Transverse colon (tissue), 4 donors: ENCODE measurements at regions not wholly inside any gene's neighbourhood (a gene's known extent, or its start where the extent isn't known, plus 50 kb on each side); places are given as distances from the start of the nearest gene placed in this dataset.
"Not testable (repeated sequence)": the region's sequence is repeated elsewhere in the genome, so short reads cannot be mapped to it uniquely, and the experiment has no call there.

Experiments used
- DNase-seq: peaks from one replicate; pipeline ENCODE4 v3.0.0-alpha.2; 2019
- H3K27ac ChIP-seq, 4 donors: fragments of 200-600 bp; sonication (generic); 2 replicates each; pipeline ENCODE4 v1.5.1; 2016 to 2018; ENCODE audit warnings: inconsistent platforms in 4 of 4
- H3K27me3 ChIP-seq: fragments of 200-600 bp; sonication (generic); 2 replicates; pipeline ENCODE4 v1.5.1; 2017; ENCODE audit warnings: inconsistent platforms
- H3K36me3 ChIP-seq, 4 donors: fragments of 200-600 bp; sonication (generic); 2 replicates each; pipeline ENCODE4 v1.5.1; 2017 to 2019; ENCODE audit warnings: inconsistent platforms in 4 of 4
- H3K4me1 ChIP-seq, 4 donors: fragments of 200-600 bp; sonication (generic); 2 replicates each; pipeline ENCODE4 v1.5.1; 2017 to 2020; ENCODE audit warnings: inconsistent platforms in 4 of 4
- H3K4me3 ChIP-seq, 4 donors: fragments of 200-600 bp; sonication (generic); 1 replicate in 1 of 4; 2 replicates in 3 of 4; pipeline versions ENCODE4 v1.5.1 to v1.6.1; 2017 to 2019; ENCODE audit warnings: inconsistent platforms in 4 of 4
- H3K9me3 ChIP-seq, 2 donors: fragments of 200-600 bp; sonication (generic); 2 replicates each; pipeline ENCODE4 v1.5.1; 2017 to 2019; ENCODE audit warnings: inconsistent platforms in 2 of 2
- EP300 ChIP-seq: sonication (generic); formaldehyde crosslinking; IDR thresholded peaks from one replicate; pipeline ENCODE4 v1.6.1; 2017; ENCODE audit warnings: antibody characterized with exemption, low read depth
- POLR2A ChIP-seq: fragments of 450-650 bp; IDR thresholded peaks from one replicate; pipeline ENCODE4 v1.6.1; 2016; ENCODE audit warnings: antibody characterized with exemption, mild to moderate bottlenecking, moderate library complexity
- POLR2AphosphoS5 ChIP-seq, 3 donors: sonication (generic); formaldehyde crosslinking; IDR thresholded peaks; one replicate each; pipeline ENCODE4 v1.6.1; 2016; ENCODE audit warnings: antibody characterized with exemption in 3 of 3
- WGBS, 2 donors: methylation state at CpG; one replicate each; pipeline ENCODE4 v1.1.5; 2018; ENCODE audit warnings: low coverage in 1 of 2; 5-methylcytosine and 5-hydroxymethylcytosine counted together
- in situ Hi-C, 4 donors: fragments of 200-750 bp; cut with MboI; loops; one replicate each; pipeline versions ENCODE4 v1.15.0 to v1.15.1; 2017; ENCODE audit warnings: low sequenced_read_pairs in 3 of 4, low pct_ligation_motif_present in 1 of 4, low pct_unique_long_range_greater_than_20kb in 1 of 4
- intact Hi-C: fragments of 100-400 bp; cut with DNase I; formaldehyde crosslinking; loops from one replicate; pipeline ENCODE4 v1.15.1; 2023; ENCODE audit warnings: low total_unique reads
- TF ChIP-seq, protein P1 (sequence below), 5 experiments: fragments of 200-600 bp in 3 of 5; fragments of 450-650 bp in 2 of 5; sonication (generic) in 3 of 5; IDR thresholded peaks; 1 replicate in 2 of 5; 2 replicates in 3 of 5; pipeline ENCODE4 v1.5.1; 2016 to 2017; ENCODE audit warnings: antibody characterized with exemption in 5 of 5, inconsistent platforms in 3 of 5, mild to moderate bottlenecking in 2 of 5, moderate library complexity in 1 of 5

- no peak for DNase-seq
- no peak overlapping the region for H3K27ac ChIP-seq
- no peaks in the 10 kb centered on the region for H3K9me3 ChIP-seq
- peaks cover 5% of the 10 kb centered on the region for H3K27me3 ChIP-seq
- intact Hi-C loops (no loop called here), in situ Hi-C loops (no loop called here)
- H3K4me1 ChIP-seq = no peaks in the 10 kb centered on the region
- H3K36me3 ChIP-seq = no peaks in the 10 kb centered on the region
- no peak for TF ChIP-seq POLR2AphosphoS5 (IDR thresholded peaks at IDR 0.05)
- TF ChIP-seq POLR2A = no peak
- TF ChIP-seq, protein P1, sequence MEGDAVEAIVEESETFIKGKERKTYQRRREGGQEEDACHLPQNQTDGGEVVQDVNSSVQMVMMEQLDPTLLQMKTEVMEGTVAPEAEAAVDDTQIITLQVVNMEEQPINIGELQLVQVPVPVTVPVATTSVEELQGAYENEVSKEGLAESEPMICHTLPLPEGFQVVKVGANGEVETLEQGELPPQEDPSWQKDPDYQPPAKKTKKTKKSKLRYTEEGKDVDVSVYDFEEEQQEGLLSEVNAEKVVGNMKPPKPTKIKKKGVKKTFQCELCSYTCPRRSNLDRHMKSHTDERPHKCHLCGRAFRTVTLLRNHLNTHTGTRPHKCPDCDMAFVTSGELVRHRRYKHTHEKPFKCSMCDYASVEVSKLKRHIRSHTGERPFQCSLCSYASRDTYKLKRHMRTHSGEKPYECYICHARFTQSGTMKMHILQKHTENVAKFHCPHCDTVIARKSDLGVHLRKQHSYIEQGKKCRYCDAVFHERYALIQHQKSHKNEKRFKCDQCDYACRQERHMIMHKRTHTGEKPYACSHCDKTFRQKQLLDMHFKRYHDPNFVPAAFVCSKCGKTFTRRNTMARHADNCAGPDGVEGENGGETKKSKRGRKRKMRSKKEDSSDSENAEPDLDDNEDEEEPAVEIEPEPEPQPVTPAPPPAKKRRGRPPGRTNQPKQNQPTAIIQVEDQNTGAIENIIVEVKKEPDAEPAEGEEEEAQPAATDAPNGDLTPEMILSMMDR (IDR thresholded peaks at IDR 0.05) = no peak
- no peak for TF ChIP-seq EP300
- no peak overlapping the region for H3K4me3 ChIP-seq
- WGBS, 2 donors = 68 to 76% methylated on average over 5 of the region's 5 CpGs
Observed at GRCh38 chr21:35982717-35983116, 77.6 kb downstream of the SETD4 start.

DNA sequence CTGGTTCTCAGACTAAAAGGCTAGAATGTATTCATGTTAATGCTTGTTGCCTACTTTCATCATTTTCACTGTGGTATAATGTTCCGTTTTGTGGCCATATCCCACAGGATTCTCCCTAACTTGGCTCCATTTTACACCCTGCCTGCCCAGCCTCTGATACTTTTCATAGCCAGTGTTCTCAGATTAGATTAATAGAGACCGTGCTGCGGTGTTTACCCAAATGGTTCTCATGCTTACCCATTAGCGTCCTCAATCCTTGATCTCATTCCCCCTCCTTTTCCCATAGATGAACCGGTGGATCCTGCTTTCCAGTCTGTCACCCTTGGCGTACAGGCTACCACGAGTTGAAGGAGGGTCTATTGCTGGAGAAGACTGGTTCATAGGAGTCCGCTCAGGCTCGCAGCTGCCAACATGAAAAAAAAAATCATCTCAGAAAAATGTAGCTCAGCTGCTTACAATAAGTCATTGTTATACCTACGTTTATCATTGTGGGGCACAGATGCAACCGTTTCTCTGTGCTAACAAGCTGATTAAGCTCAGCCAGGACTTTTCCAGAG is 78.7 kb downstream of the SETD4 start:
- TF ChIP-seq POLR2A (no peak), POLR2AphosphoS5 (IDR thresholded peaks at IDR 0.05) (no peak), EP300 (no peak)
- TF ChIP-seq, protein P1 (IDR thresholded peaks at IDR 0.05) = no peak
- WGBS, 2 donors = 26 to 53% methylated on average over 11 of the region's 11 CpGs
- Histone ChIP-seq H3K36me3 (no peaks in the 10 kb centered on the region), H3K4me3 (no peak overlapping the region), H3K27ac (no peak overlapping the region), H3K27me3 (no peaks in the 10 kb centered on the region), H3K4me1 (no peaks in the 10 kb centered on the region), H3K9me3 (no peaks in the 10 kb centered on the region)
- intact Hi-C loops = no loop called here
- in situ Hi-C loops = no loop called here
- DNase-seq = no peak

GRCh38 chr21:35980821-35981220 is 79.5 kb downstream of the SETD4 start:
- no peaks in the 10 kb centered on the region for H3K4me1 ChIP-seq
- H3K27ac ChIP-seq = no peak overlapping the region
- in situ Hi-C loops (no loop called here), intact Hi-C loops (no loop called here)
- H3K4me3 ChIP-seq = no peak overlapping the region
- no peaks in the 10 kb centered on the region for H3K36me3 ChIP-seq
- no peak for DNase-seq
- no peaks in the 10 kb centered on the region for H3K27me3 ChIP-seq
- H3K9me3 ChIP-seq = no peaks in the 10 kb centered on the region
- TF ChIP-seq, protein P1 (IDR thresholded peaks at IDR 0.05) = no peak
- TF ChIP-seq POLR2AphosphoS5 (IDR thresholded peaks at IDR 0.05) = no peak
- TF ChIP-seq POLR2A = no peak
- no peak for TF ChIP-seq EP300
- WGBS, 2 donors = 59 to 100% methylated on average over 2 to 5 of the region's 5 CpGs

- H3K27ac ChIP-seq, H3K36me3 ChIP-seq, H3K9me3 ChIP-seq, DNase-seq, H3K4me1 ChIP-seq, in situ Hi-C loops, intact Hi-C loops, H3K27me3 ChIP-seq, H3K4me3 ChIP-seq: not testable (repeated sequence)
- 43 to 47% methylated on average over 1 to 7 of the region's 7 CpGs for WGBS, 2 donors
Observed at GRCh38 chr21:35977860-35978259, 82.5 kb downstream of the SETD4 start.

DNA sequence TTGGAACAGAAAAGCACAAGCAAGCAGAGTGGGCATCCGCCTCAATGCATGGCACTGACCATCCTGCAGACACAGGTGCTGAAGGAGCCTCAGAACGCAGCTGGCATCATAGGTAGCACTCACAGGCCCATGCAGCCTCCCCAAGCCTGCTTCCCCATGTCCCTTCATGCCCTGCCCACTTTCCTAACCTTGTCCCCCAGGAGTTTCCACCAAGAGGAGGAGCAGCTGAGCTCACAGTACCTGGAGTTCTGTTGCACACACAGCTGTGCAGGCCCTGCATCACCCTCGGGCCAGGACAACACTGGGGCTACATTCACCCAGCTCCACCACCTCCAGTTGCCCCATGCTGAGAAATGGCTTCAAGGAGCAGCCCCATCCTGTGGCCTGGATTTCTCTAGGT is 83.4 kb downstream of the SETD4 start:
- Histone ChIP-seq H3K27me3 (no peaks in the 10 kb centered on the region), H3K4me1 (no peaks in the 10 kb centered on the region), H3K36me3 (no peaks in the 10 kb centered on the region), H3K4me3 (no peak overlapping the region), H3K9me3 (no peaks in the 10 kb centered on the region), H3K27ac (no peak overlapping the region)
- WGBS, 2 donors = 75 to 100% methylated on average over 1 to 3 of the region's 3 CpGs
- no peak for DNase-seq
- intact Hi-C loops (no loop called here), in situ Hi-C loops (no loop called here)
- TF ChIP-seq, protein P1 (IDR thresholded peaks at IDR 0.05) = no peak
- TF ChIP-seq POLR2AphosphoS5 (IDR thresholded peaks at IDR 0.05) (no peak), EP300 (no peak), POLR2A (no peak)
